Esophagus muscularis mucosa (tissue), 4 donors: ENCODE measurements at regions not wholly inside any gene's neighbourhood (a gene's known extent, or its start where the extent isn't known, plus 50 kb on each side); places are given as distances from the start of the nearest gene placed in this dataset.
"Not testable (repeated sequence)": the region's sequence is repeated elsewhere in the genome, so short reads cannot be mapped to it uniquely, and the experiment has no call there.

Source experiments
- DNase-seq: peaks from one replicate; pipeline ENCODE4 v3.0.0-alpha.2; 2017; ENCODE audit errors: extremely low spot score
- H3K27ac ChIP-seq, 4 donors: fragments of 200-600 bp; sonication (generic); replicated peaks in 1 of 4; 1 replicate in 3 of 4; 2 replicates in 1 of 4; pipeline ENCODE4 v1.5.1; 2016 to 2019; ENCODE audit warnings: mild to moderate bottlenecking in 1 of 4
- H3K27me3 ChIP-seq, 4 donors: fragments of 200-600 bp; sonication (generic); one replicate each; pipeline versions ENCODE4 v1.5.1 to v1.6.0; 2016 to 2019
- H3K36me3 ChIP-seq, 4 donors: fragments of 200-600 bp; sonication (generic); one replicate each; pipeline ENCODE4 v1.5.1; 2016 to 2019
- H3K4me1 ChIP-seq, 4 donors: fragments of 200-600 bp; sonication (generic); one replicate each; pipeline ENCODE4 v1.5.1; 2016 to 2019
- H3K4me3 ChIP-seq, 4 donors: fragments of 200-600 bp; sonication (generic); 1 replicate in 2 of 4; 2 replicates in 2 of 4; pipeline ENCODE4 v1.5.1; 2016 to 2019; ENCODE audit warnings: mild to moderate bottlenecking in 4 of 4, moderate library complexity in 1 of 4
- H3K9me3 ChIP-seq, 4 donors: fragments of 200-600 bp; sonication (generic); 1 replicate in 3 of 4; 2 replicates in 1 of 4; pipeline ENCODE4 v1.5.1; 2016 to 2019
- CTCF ChIP-seq, 3 experiments: fragments of 200-600 bp in 2 of 3; fragments of 450-650 bp in 1 of 3; sonication (generic) in 2 of 3; IDR thresholded peaks; one replicate each; pipeline ENCODE4 v1.5.1; 2017 to 2019; ENCODE audit warnings: antibody characterized with exemption in 3 of 3, mild to moderate bottlenecking in 2 of 3, moderate library complexity in 1 of 3
- EP300 ChIP-seq: sonication (generic); formaldehyde crosslinking; IDR thresholded peaks from one replicate; pipeline ENCODE4 v1.6.1; 2017; ENCODE audit warnings: antibody characterized with exemption
- POLR2A ChIP-seq: fragments of 450-650 bp; IDR thresholded peaks from one replicate; pipeline ENCODE4 v1.6.1; 2017; ENCODE audit warnings: antibody characterized with exemption, moderate library complexity, mild to moderate bottlenecking, low read depth
- POLR2AphosphoS5 ChIP-seq, 2 donors: sonication (generic); formaldehyde crosslinking; IDR thresholded peaks; one replicate each; pipeline ENCODE4 v1.6.1; 2017; ENCODE audit warnings: antibody characterized with exemption in 2 of 2
- WGBS: methylation state at CpG from one replicate; pipeline ENCODE4 v1.1.5; 2018; 5-methylcytosine and 5-hydroxymethylcytosine counted together
- intact Hi-C: fragments of 100-400 bp; cut with DNase I; formaldehyde crosslinking; loops from one replicate; pipeline ENCODE4 v1.15.1; 2023

- H3K27ac ChIP-seq: no peak overlapping the region
- no peaks in the 10 kb centered on the region for H3K9me3 ChIP-seq
- DNase-seq: no peak
- H3K36me3 ChIP-seq: no peaks in the 10 kb centered on the region
- H3K4me1 ChIP-seq: no peaks in the 10 kb centered on the region
- TF ChIP-seq POLR2A: no peak
- no peak for TF ChIP-seq EP300
- no peak for TF ChIP-seq POLR2AphosphoS5 (IDR thresholded peaks at IDR 0.05)
- no peak for TF ChIP-seq CTCF (IDR thresholded peaks at IDR 0.05)
- no peaks in the 10 kb centered on the region for H3K27me3 ChIP-seq
- intact Hi-C loops: no loop called here
- H3K4me3 ChIP-seq: no peak overlapping the region
Observed at GRCh38 chr6:111925296-111925695, 52.0 kb upstream of the FYN start.

- 66% methylated on average over 7 of the region's 7 CpGs for WGBS
- Histone ChIP-seq H3K9me3 (peaks cover 0 to 3% (median under 1%) of the 10 kb centered on the region in 4 donors), H3K4me1 (no peaks in the 10 kb centered on the region), H3K4me3 (no peak overlapping the region), H3K27me3 (no peaks in the 10 kb centered on the region), H3K36me3 (no peaks in the 10 kb centered on the region), H3K27ac (no peak overlapping the region)
- no peak for TF ChIP-seq CTCF (IDR thresholded peaks at IDR 0.05)
- TF ChIP-seq POLR2AphosphoS5 (IDR thresholded peaks at IDR 0.05): no peak
- no peak for TF ChIP-seq POLR2A
- no peak for TF ChIP-seq EP300
- intact Hi-C loops: no loop called here
- no peak for DNase-seq
Observed at GRCh38 chr6:111926731-111927302, 53.6 kb upstream of the FYN start.

GRCh38 chr6:111927321-111927720 lies 54.1 kb upstream of the FYN start:
- no peak overlapping the region for H3K4me3 ChIP-seq
- WGBS: 88% methylated on average over 7 of the region's 7 CpGs
- intact Hi-C loops: no loop called here
- peaks cover 0 to 6% (median 2%) of the 10 kb centered on the region in 4 donors for H3K9me3 ChIP-seq
- DNase-seq: no peak
- no peaks in the 10 kb centered on the region for H3K4me1 ChIP-seq
- TF ChIP-seq POLR2A (no peak), CTCF (IDR thresholded peaks at IDR 0.05) (no peak), EP300 (no peak), POLR2AphosphoS5 (IDR thresholded peaks at IDR 0.05) (no peak)
- H3K27ac ChIP-seq: no peak overlapping the region
- no peaks in the 10 kb centered on the region for H3K27me3 ChIP-seq
- no peaks in the 10 kb centered on the region for H3K36me3 ChIP-seq

- H3K9me3 ChIP-seq: peaks cover 0 to 9% (median 5%) of the 10 kb centered on the region in 4 donors
- H3K4me1 ChIP-seq: no peaks in the 10 kb centered on the region
- TF ChIP-seq POLR2AphosphoS5 (IDR thresholded peaks at IDR 0.05) (no peak), POLR2A (no peak), CTCF (IDR thresholded peaks at IDR 0.05) (no peak)
- H3K36me3 ChIP-seq: no peaks in the 10 kb centered on the region
- intact Hi-C loops: no loop called here
- no peaks in the 10 kb centered on the region for H3K27me3 ChIP-seq
- 94% methylated on average over 1 of the region's 1 CpG for WGBS
- DNase-seq: no peak
- H3K27ac ChIP-seq: no peak overlapping the region
- H3K4me3 ChIP-seq: no peak overlapping the region
Observed at GRCh38 chr6:111928139-111928538, 54.9 kb upstream of the FYN start.

- peak; percentile 64 for DNase-seq
- 74% methylated on average over 3 of the region's 5 CpGs for WGBS
Observed at GRCh38 chr6:111934611-111935010, 61.4 kb upstream of the FYN start.

More at GRCh38 chr6:111934611-111935010, 61.4 kb upstream of the FYN start:
- H3K9me3 ChIP-seq, H3K4me1 ChIP-seq, H3K36me3 ChIP-seq, H3K4me3 ChIP-seq, H3K27me3 ChIP-seq, intact Hi-C loops, H3K27ac ChIP-seq: not testable (repeated sequence)
